HG03135 (cell line): ENCODE measurements at regions not wholly inside any gene's neighbourhood (a gene's known extent, or its start where the extent isn't known, plus 50 kb on each side); places are given as distances from the start of the nearest gene placed in this dataset.

Experiments used
- ATAC-seq: cut with Tn5 transposase; IDR thresholded peaks from one replicate; pipeline ENCODE4 v1.9.1; 2021; ENCODE audit warnings: mild to moderate bottlenecking, moderate library complexity; ENCODE audit not compliant: unreplicated experiment

GRCh38 chr4:12880844-12881243 lies 603.3 kb downstream of the RAB28 start:
- ATAC-seq: no peak

GRCh38 chr4:12879496-12879895 lies 604.6 kb downstream of the RAB28 start:
- ATAC-seq: no peak

GRCh38 chr4:12875640-12876243 lies 608.4 kb downstream of the RAB28 start:
- no peak for ATAC-seq

- ATAC-seq: no peak
Observed at GRCh38 chr4:12873351-12873750, 610.8 kb downstream of the RAB28 start.

GRCh38 chr4:12861422-12861821 lies 622.7 kb downstream of the RAB28 start:
- ATAC-seq: no peak

- no peak for ATAC-seq
Observed at GRCh38 chr4:12852338-12853307, 631.5 kb downstream of the RAB28 start.

GRCh38 chr4:12846368-12846767 lies 637.8 kb downstream of the RAB28 start:
- ATAC-seq: no peak

GRCh38 chr4:12844141-12844540 lies 640.0 kb downstream of the RAB28 start:
- ATAC-seq: no peak

- ATAC-seq: no peak
Observed at GRCh38 chr4:12827966-12828365, 656.2 kb downstream of the RAB28 start.

- no peak for ATAC-seq
Observed at GRCh38 chr4:12791536-12791935, 692.6 kb downstream of the RAB28 start.

GRCh38 chr4:12787261-12787660 lies 696.9 kb downstream of the RAB28 start:
- no peak for ATAC-seq

- ATAC-seq: no peak
Observed at GRCh38 chr4:12778706-12779105, 705.4 kb downstream of the RAB28 start.

- no peak for ATAC-seq
Observed at GRCh38 chr4:12778191-12778590, 705.9 kb downstream of the RAB28 start.

- no peak for ATAC-seq
Observed at GRCh38 chr4:12770351-12770750, 713.8 kb downstream of the RAB28 start.

GRCh38 chr4:12761694-12762093 lies 722.4 kb downstream of the RAB28 start:
- ATAC-seq: no peak

- no peak for ATAC-seq
Observed at GRCh38 chr4:12747154-12747553, 737.0 kb downstream of the RAB28 start.

- ATAC-seq: no peak
Observed at GRCh38 chr4:12746221-12746620, 737.9 kb downstream of the RAB28 start.

GRCh38 chr4:12734586-12734985 lies 749.6 kb downstream of the RAB28 start:
- ATAC-seq: no peak

- no peak for ATAC-seq
Observed at GRCh38 chr4:12729384-12729783, 754.8 kb downstream of the RAB28 start.

GRCh38 chr4:12724510-12724909 lies 759.6 kb downstream of the RAB28 start:
- ATAC-seq: no peak

- ATAC-seq: no peak
Observed at GRCh38 chr4:12723849-12724447, 760.2 kb downstream of the RAB28 start.

- ATAC-seq: no peak
Observed at GRCh38 chr4:12716896-12717295, 767.2 kb downstream of the RAB28 start.
